ENCODE measurements at regions not wholly inside any gene's neighbourhood (a gene's known extent, or its start where the extent isn't known, plus 50 kb on each side); places are given as distances from the start of the nearest gene placed in this dataset.

- TF ChIP-seq MYC (CRISPR knock-in tag; IDR thresholded peaks at IDR 0.05; ENCODE audit: borderline replicate concordance) (no peak), USF2 (IDR thresholded peaks at IDR 0.05; ENCODE audit: low read depth, low read length) (no peak), USF2 (CRISPR knock-in tag; IDR thresholded peaks at IDR 0.05; ENCODE audit: borderline replicate concordance) (no peak), SMAD1 (CRISPR knock-in tag; IDR thresholded peaks at IDR 0.05; ENCODE audit: borderline replicate concordance, low read depth) (no peak), HNRNPUL1 (IDR thresholded peaks at IDR 0.05; ENCODE audit: low read depth, low read length) (no peak), ZSCAN22 (CRISPR knock-in tag; IDR thresholded peaks at IDR 0.05) (no peak), RAD21 (CRISPR knock-in tag; IDR thresholded peaks at IDR 0.05) (no peak), ESRRA (CRISPR knock-in tag; IDR thresholded peaks at IDR 0.05; ENCODE audit: low read depth) (no peak), DR1 (CRISPR knock-in tag; IDR thresholded peaks at IDR 0.05) (no peak), ZNF660 (CRISPR knock-in tag; IDR thresholded peaks at IDR 0.05; ENCODE audit: borderline replicate concordance, low read depth) (no peak), TSC22D2 (CRISPR knock-in tag; IDR thresholded peaks at IDR 0.05; ENCODE audit: borderline replicate concordance) (no peak), ZNF737 (CRISPR knock-in tag; IDR thresholded peaks at IDR 0.05; ENCODE audit: borderline replicate concordance) (no peak), MAFG (CRISPR knock-in tag; IDR thresholded peaks at IDR 0.05) (no peak)
- TF ChIP-seq, protein P1, sequence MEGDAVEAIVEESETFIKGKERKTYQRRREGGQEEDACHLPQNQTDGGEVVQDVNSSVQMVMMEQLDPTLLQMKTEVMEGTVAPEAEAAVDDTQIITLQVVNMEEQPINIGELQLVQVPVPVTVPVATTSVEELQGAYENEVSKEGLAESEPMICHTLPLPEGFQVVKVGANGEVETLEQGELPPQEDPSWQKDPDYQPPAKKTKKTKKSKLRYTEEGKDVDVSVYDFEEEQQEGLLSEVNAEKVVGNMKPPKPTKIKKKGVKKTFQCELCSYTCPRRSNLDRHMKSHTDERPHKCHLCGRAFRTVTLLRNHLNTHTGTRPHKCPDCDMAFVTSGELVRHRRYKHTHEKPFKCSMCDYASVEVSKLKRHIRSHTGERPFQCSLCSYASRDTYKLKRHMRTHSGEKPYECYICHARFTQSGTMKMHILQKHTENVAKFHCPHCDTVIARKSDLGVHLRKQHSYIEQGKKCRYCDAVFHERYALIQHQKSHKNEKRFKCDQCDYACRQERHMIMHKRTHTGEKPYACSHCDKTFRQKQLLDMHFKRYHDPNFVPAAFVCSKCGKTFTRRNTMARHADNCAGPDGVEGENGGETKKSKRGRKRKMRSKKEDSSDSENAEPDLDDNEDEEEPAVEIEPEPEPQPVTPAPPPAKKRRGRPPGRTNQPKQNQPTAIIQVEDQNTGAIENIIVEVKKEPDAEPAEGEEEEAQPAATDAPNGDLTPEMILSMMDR (CRISPR knock-in tag; IDR thresholded peaks at IDR 0.05) = no peak
These were observed 196.6 kb downstream of the MATN1 start for GRCh38 chr1:30526652-30527345.
